Stomach (tissue), 8 donors: ENCODE measurements at regions not wholly inside any gene's neighbourhood (a gene's known extent, or its start where the extent isn't known, plus 50 kb on each side); places are given as distances from the start of the nearest gene placed in this dataset.

ENCODE experiments used
- DNase-seq, 2 donors: peaks; one replicate each; pipeline versions ENCODE4 v3.0.0 to v3.0.0-alpha.2; 2013 to 2019
- H3K27ac ChIP-seq, 5 donors: fragments of 200-600 bp in 4 of 5; sonication (generic) in 4 of 5; one replicate each; pipeline ENCODE4 v1.5.1; 2013 to 2019; ENCODE audit warnings: mild to moderate bottlenecking in 1 of 5, moderate library complexity in 1 of 5
- H3K27me3 ChIP-seq, 3 donors: fragments of 200-600 bp; sonication (generic); one replicate each; pipeline ENCODE4 v1.5.1; 2017 to 2019; ENCODE audit warnings: mixed run types in 1 of 3
- H3K36me3 ChIP-seq, 4 donors: fragments of 200-600 bp; sonication (generic); 1 replicate in 3 of 4; 2 replicates in 1 of 4; pipeline ENCODE4 v1.5.1; 2016 to 2019
- H3K4me1 ChIP-seq, 4 donors: fragments of 200-600 bp; sonication (generic); one replicate each; pipeline ENCODE4 v1.5.1; 2016 to 2019
- H3K4me3 ChIP-seq, 4 donors: fragments of 200-600 bp; sonication (generic) in 3 of 4; one replicate each; pipeline ENCODE4 v1.5.1; 2016 to 2019; ENCODE audit warnings: mild to moderate bottlenecking in 1 of 4
- H3K9me3 ChIP-seq, 4 donors: fragments of 200-600 bp; sonication (generic); one replicate each; pipeline ENCODE4 v1.5.1; 2016 to 2019
- CTCF ChIP-seq, 7 experiments: fragments of 450-650 bp in 4 of 7; fragments of 200-600 bp in 3 of 7; sonication (generic) in 3 of 7; IDR thresholded peaks; one replicate each; pipeline ENCODE4 v1.5.1; 2016 to 2019; ENCODE audit warnings: antibody characterized with exemption in 7 of 7, control low read depth in 2 of 7, mild to moderate bottlenecking in 1 of 7
- EP300 ChIP-seq: sonication (generic); formaldehyde crosslinking; IDR thresholded peaks from one replicate; pipeline ENCODE4 v1.6.1; 2017; ENCODE audit warnings: antibody characterized with exemption
- POLR2A ChIP-seq, 4 donors: fragments of 450-650 bp; IDR thresholded peaks; one replicate each; pipeline ENCODE4 v1.6.1; 2016; ENCODE audit warnings: antibody characterized with exemption in 4 of 4, control low read depth in 2 of 4, mild to moderate bottlenecking in 1 of 4, moderate library complexity in 1 of 4
- POLR2AphosphoS5 ChIP-seq, 3 donors: sonication (generic); formaldehyde crosslinking; IDR thresholded peaks; one replicate each; pipeline ENCODE4 v1.6.1; 2016; ENCODE audit warnings: antibody characterized with exemption in 3 of 3
- WGBS, 5 donors: extraction: QIAGEN DNeasy Blood & Tissue Kit in 3 of 5; methylation state at CpG; one replicate each; pipeline versions ENCODE4 v1.1.5 to v1.1.7; 2013 to 2018; 5-methylcytosine and 5-hydroxymethylcytosine counted together
- intact Hi-C: fragments of 100-400 bp; cut with DNase I; formaldehyde crosslinking; loops from one replicate; pipeline ENCODE4 v1.15.1; 2023; ENCODE audit warnings: low total_unique reads
- donor health status: healthy with polysubstance abuse.
- donor health status: Bipolar disorder and iron deficiency.
- donor health status: healthy.

GRCh38 chr17:73776351-73777130 is 132.3 kb upstream of the SDK2 start:
- Histone ChIP-seq H3K9me3 (no peaks in the 10 kb centered on the region), H3K4me3 (no peak overlapping the region), H3K4me1 (peaks cover 0 to 2% (median under 1%) of the 10 kb centered on the region in 4 donors), H3K27ac (no peak overlapping the region), H3K27me3 (peaks cover 0 to 44% (median 0%) of the 10 kb centered on the region in 3 donors), H3K36me3 (no peaks in the 10 kb centered on the region)
- TF ChIP-seq POLR2A (IDR thresholded peaks at IDR 0.05) (no peak), POLR2AphosphoS5 (IDR thresholded peaks at IDR 0.05) (no peak), EP300 (no peak), CTCF (IDR thresholded peaks at IDR 0.05) (no peak)
- intact Hi-C loops: no loop called here
- WGBS, 5 donors: 83 to 89% (median 85%) methylated on average over 21 of the region's 21 CpGs
- no peak for DNase-seq

GRCh38 chr17:73777131-73777449 is 132.8 kb upstream of the SDK2 start:
- Histone ChIP-seq H3K27me3 (peaks cover 0 to 45% (median 0%) of the 10 kb centered on the region in 3 donors), H3K9me3 (no peaks in the 10 kb centered on the region), H3K36me3 (no peaks in the 10 kb centered on the region), H3K27ac (no peak overlapping the region), H3K4me1 (no peaks in the 10 kb centered on the region), H3K4me3 (no peak overlapping the region)
- DNase-seq: no peak
- TF ChIP-seq EP300: no peak
- no peak for TF ChIP-seq CTCF (IDR thresholded peaks at IDR 0.05)
- 55 to 67% (median 64%) methylated on average over 7 of the region's 7 CpGs for WGBS, 5 donors
- intact Hi-C loops: no loop called here

- intact Hi-C loops: no loop called here
- peaks cover 0 to 17% (median 8%) of the 10 kb centered on the region in 4 donors for H3K4me1 ChIP-seq
These were observed 138.0 kb upstream of the SDK2 start for GRCh38 chr17:73782231-73782630.

GRCh38 chr17:73782641-73783381 is 138.6 kb upstream of the SDK2 start:
- H3K36me3 ChIP-seq: no peaks in the 10 kb centered on the region
- intact Hi-C loops: no loop called here
- DNase-seq: no peak
- no peak overlapping the region for H3K4me3 ChIP-seq
- H3K27me3 ChIP-seq: peaks cover 0 to 77% (median 8%) of the 10 kb centered on the region in 3 donors
- no peak overlapping the region for H3K27ac ChIP-seq
- H3K4me1 ChIP-seq: peaks cover 0 to 17% (median 8%) of the 10 kb centered on the region in 4 donors
- H3K9me3 ChIP-seq: no peaks in the 10 kb centered on the region
- WGBS, 5 donors: 61 to 72% (median 70%) methylated on average over 10 to 11 of the region's 11 CpGs
- TF ChIP-seq CTCF (IDR thresholded peaks at IDR 0.05) (no peak), POLR2AphosphoS5 (IDR thresholded peaks at IDR 0.05) (no peak), EP300 (no peak), POLR2A (IDR thresholded peaks at IDR 0.05) (no peak)

More at GRCh38 chr17:73782231-73782630, 138.0 kb upstream of the SDK2 start:
- TF ChIP-seq EP300 (no peak), POLR2AphosphoS5 (IDR thresholded peaks at IDR 0.05) (no peak), CTCF (IDR thresholded peaks at IDR 0.05) (no peak), POLR2A (IDR thresholded peaks at IDR 0.05) (no peak)
- Histone ChIP-seq H3K9me3 (no peaks in the 10 kb centered on the region), H3K4me3 (no peak overlapping the region), H3K27me3 (peaks cover 0 to 77% (median 8%) of the 10 kb centered on the region in 3 donors), H3K36me3 (no peaks in the 10 kb centered on the region), H3K27ac (no peak overlapping the region)
- DNase-seq: no peak
- 19 to 37% (median 33%) methylated on average over 6 of the region's 6 CpGs for WGBS, 5 donors
